ENCODE measurements at regions not wholly inside any gene's neighbourhood (a gene's known extent, or its start where the extent isn't known, plus 50 kb on each side); places are given as distances from the start of the nearest gene placed in this dataset.
A peak's percentile ranks its signal among the peaks of the same experiment; 100 is the strongest.

GRCh38 chr9:110133608-110134210, 74.2 kb downstream of the C9orf152 start:
- DNase-seq = no peak
- in situ Hi-C loops (cut with HindIII; ENCODE audit: low pct_ligation_motif_present, low pct_unique_long_range_greater_than_20kb, low sequenced_read_pairs) = no loop called here

- in situ Hi-C loops (cut with HindIII; ENCODE audit: low pct_ligation_motif_present, low pct_unique_long_range_greater_than_20kb, low sequenced_read_pairs) = no loop called here
- DNase-seq = no peak
Observed at GRCh38 chr9:110135846-110136245, 72.1 kb downstream of the C9orf152 start.

GRCh38 chr9:110136802-110137201, 71.2 kb downstream of the C9orf152 start:
- DNase-seq = no peak
- in situ Hi-C loops (cut with HindIII; ENCODE audit: low pct_ligation_motif_present, low pct_unique_long_range_greater_than_20kb, low sequenced_read_pairs) = no loop called here

GRCh38 chr9:110140276-110140675, 67.7 kb downstream of the C9orf152 start:
- in situ Hi-C loops (cut with HindIII; ENCODE audit: low pct_ligation_motif_present, low pct_unique_long_range_greater_than_20kb, low sequenced_read_pairs) = no loop called here
- peak; percentile 26 for DNase-seq

- in situ Hi-C loops (cut with HindIII; ENCODE audit: low pct_ligation_motif_present, low pct_unique_long_range_greater_than_20kb, low sequenced_read_pairs) = no loop called here
- DNase-seq = peak; percentile 96
Observed at GRCh38 chr9:110141227-110141793, 66.6 kb downstream of the C9orf152 start.

- in situ Hi-C loops (cut with HindIII; ENCODE audit: low pct_ligation_motif_present, low pct_unique_long_range_greater_than_20kb, low sequenced_read_pairs) = no loop called here
- DNase-seq = no peak
Observed at GRCh38 chr9:110142253-110142652, 65.7 kb downstream of the C9orf152 start.

GRCh38 chr9:110142868-110143481, 65.0 kb downstream of the C9orf152 start:
- peak; percentile 59 for DNase-seq
- in situ Hi-C loops (cut with HindIII; ENCODE audit: low pct_ligation_motif_present, low pct_unique_long_range_greater_than_20kb, low sequenced_read_pairs) = no loop called here

GRCh38 chr9:110143485-110143884, 64.5 kb downstream of the C9orf152 start:
- in situ Hi-C loops (cut with HindIII; ENCODE audit: low pct_ligation_motif_present, low pct_unique_long_range_greater_than_20kb, low sequenced_read_pairs) = no loop called here
- DNase-seq = no peak

- no peak for DNase-seq
- in situ Hi-C loops (cut with HindIII; ENCODE audit: low pct_ligation_motif_present, low pct_unique_long_range_greater_than_20kb, low sequenced_read_pairs) = no loop called here
Observed at GRCh38 chr9:110143950-110144545, 63.9 kb downstream of the C9orf152 start.

- in situ Hi-C loops (cut with HindIII; ENCODE audit: low pct_ligation_motif_present, low pct_unique_long_range_greater_than_20kb, low sequenced_read_pairs) = no loop called here
- DNase-seq = no peak
Observed at GRCh38 chr9:110146373-110146772, 61.6 kb downstream of the C9orf152 start.

- no peak for DNase-seq
- in situ Hi-C loops (cut with HindIII; ENCODE audit: low pct_ligation_motif_present, low pct_unique_long_range_greater_than_20kb, low sequenced_read_pairs) = no loop called here
Observed at GRCh38 chr9:110148384-110148783, 59.6 kb downstream of the C9orf152 start.

GRCh38 chr9:110148891-110149290, 59.1 kb downstream of the C9orf152 start:
- no peak for DNase-seq
- in situ Hi-C loops (cut with HindIII; ENCODE audit: low pct_ligation_motif_present, low pct_unique_long_range_greater_than_20kb, low sequenced_read_pairs) = no loop called here

Measured in ACHN (cell line).